ENCODE measurements at regions not wholly inside any gene's neighbourhood (a gene's known extent, or its start where the extent isn't known, plus 50 kb on each side); places are given as distances from the start of the nearest gene placed in this dataset.

DNA sequence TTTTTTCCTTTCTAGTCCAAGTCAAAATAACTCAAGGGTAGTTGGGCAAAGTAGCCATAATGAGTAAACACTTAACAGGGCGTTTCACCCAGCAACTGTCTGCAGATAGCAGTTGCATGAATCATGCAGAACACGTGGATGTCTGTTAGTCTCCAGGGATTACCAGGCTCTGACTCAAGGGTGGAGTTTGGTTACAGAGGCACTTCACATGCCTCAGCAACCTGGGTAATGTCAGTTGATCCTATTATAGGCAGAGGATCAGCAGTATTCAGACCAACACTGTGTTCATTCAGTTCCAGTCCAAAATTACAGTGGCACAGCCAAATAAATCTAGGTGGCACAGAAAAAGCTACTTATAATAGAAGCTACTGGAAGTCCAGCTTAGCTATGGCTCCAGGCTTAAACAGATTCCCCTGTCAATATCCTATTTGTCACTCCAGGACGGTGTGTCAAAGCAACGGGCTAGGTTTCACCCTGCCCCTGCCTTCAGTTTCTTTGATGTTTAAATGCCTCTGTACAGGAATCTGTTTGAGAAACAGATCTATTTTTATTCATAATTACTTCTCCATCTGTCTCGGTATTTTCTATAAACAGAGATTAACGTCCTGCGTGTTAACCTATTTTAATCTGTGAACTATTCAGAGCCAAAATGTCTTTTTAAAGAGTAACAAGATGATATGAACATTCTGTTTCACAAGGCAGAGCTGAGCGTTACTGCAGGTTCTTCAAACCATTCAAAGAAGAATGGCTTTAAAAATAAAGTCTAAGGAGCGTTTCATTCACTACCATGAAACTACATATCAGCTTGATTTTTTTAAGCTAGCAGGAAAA is 162.6 kb upstream of the AKR1E2 start (continued):
- TF ChIP-seq, protein P1, sequence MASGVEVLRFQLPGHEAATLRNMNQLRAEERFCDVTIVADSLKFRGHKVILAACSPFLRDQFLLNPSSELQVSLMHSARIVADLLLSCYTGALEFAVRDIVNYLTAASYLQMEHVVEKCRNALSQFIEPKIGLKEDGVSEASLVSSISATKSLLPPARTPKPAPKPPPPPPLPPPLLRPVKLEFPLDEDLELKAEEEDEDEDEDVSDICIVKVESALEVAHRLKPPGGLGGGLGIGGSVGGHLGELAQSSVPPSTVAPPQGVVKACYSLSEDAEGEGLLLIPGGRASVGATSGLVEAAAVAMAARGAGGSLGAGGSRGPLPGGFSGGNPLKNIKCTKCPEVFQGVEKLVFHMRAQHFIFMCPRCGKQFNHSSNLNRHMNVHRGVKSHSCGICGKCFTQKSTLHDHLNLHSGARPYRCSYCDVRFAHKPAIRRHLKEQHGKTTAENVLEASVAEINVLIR (CRISPR knock-in tag; IDR thresholded peaks at IDR 0.05) = no peak
- TF ChIP-seq CREB3L1 (IDR thresholded peaks at IDR 0.05; ENCODE audit: borderline replicate concordance, low read depth) (peak; percentile 36; the same call in 1 of the 2 replicates), FOS (IDR thresholded peaks at IDR 0.05; ENCODE audit: extremely low read depth, insufficient read length) (peak; percentile 26), ZNF699 (CRISPR knock-in tag; IDR thresholded peaks at IDR 0.05; ENCODE audit: insufficient replicate concordance) (no peak), CTCF (IDR thresholded peaks at IDR 0.05 in 2 of 3, conservative IDR thresholded peaks at IDR 0.05 in 1 of 3; ENCODE audit: insufficient read depth in 2 of 3, low read depth in 1 of 3, low read length in 3 of 3) (no peak), FOSL1 (tag; conservative IDR thresholded peaks at IDR 0.05) (peak; percentile 99), FOXJ3 (CRISPR knock-in tag; IDR thresholded peaks at IDR 0.05) (no peak), RBBP5 (IDR thresholded peaks at IDR 0.05; ENCODE audit: borderline replicate concordance, insufficient read depth, low read length, poor library complexity, severe bottlenecking) (no peak), FOXJ2 (tag; IDR thresholded peaks at IDR 0.05) (no peak), RNF219 (CRISPR knock-in tag; IDR thresholded peaks at IDR 0.05) (no peak), HNRNPK (IDR thresholded peaks at IDR 0.05; ENCODE audit: low read depth, low read length, poor library complexity, severe bottlenecking) (no peak), CREM (IDR thresholded peaks at IDR 0.05; ENCODE audit: low read depth) (peak; percentile 21; the same call in 1 of the 2 replicates), MAFG (tag; conservative IDR thresholded peaks at IDR 0.05) (peak; percentile 34; the same call in 1 of the 2 replicates), STAT5A (IDR thresholded peaks at IDR 0.05; ENCODE audit: borderline replicate concordance, low read length) (no peak), CXXC5 (CRISPR knock-in tag; IDR thresholded peaks at IDR 0.05) (peak; percentile 29; the same call in 1 of the 2 replicates)
- TF ChIP-seq, protein P2, sequence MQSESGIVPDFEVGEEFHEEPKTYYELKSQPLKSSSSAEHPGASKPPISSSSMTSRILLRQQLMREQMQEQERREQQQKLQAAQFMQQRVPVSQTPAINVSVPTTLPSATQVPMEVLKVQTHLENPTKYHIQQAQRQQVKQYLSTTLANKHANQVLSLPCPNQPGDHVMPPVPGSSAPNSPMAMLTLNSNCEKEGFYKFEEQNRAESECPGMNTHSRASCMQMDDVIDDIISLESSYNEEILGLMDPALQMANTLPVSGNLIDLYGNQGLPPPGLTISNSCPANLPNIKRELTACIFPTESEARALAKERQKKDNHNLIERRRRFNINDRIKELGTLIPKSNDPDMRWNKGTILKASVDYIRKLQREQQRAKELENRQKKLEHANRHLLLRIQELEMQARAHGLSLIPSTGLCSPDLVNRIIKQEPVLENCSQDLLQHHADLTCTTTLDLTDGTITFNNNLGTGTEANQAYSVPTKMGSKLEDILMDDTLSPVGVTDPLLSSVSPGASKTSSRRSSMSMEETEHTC (IDR thresholded peaks at IDR 0.05) = peak; percentile 68; the same call in 1 of the 2 replicates

All from K562 (cell line).